HCEC 1CT (cell line): ENCODE measurements at regions not wholly inside any gene's neighbourhood (a gene's known extent, or its start where the extent isn't known, plus 50 kb on each side); places are given as distances from the start of the nearest gene placed in this dataset.
A peak's percentile ranks its signal among the peaks of the same experiment; 100 is the strongest.
"Not testable (repeated sequence)": the region's sequence is repeated elsewhere in the genome, so short reads cannot be mapped to it uniquely, and the experiment has no call there.

Source experiments
- DNase-seq: peaks from one replicate; pipeline ENCODE4 v3.0.0-alpha.2; 2017

DNA sequence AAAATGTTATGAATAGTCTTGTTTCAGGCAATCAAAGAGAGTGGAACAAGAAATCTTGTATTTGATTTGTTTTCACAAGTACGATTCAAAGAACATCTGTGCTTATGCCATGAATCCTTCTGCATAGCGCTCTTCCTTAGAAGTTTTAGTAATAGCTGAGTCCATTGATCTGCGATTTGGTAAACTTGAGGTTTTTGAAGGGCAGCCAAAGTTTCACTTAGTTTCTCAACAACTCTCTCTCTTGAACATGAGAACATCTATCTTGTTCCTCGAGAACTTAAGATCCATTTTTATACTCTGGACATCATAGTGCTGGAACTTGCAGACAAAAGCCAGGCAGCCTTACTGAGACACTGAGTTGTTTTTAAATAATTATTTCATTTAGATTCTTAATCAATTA is 96.2 kb upstream of the USP15 start:
- no peak for DNase-seq

DNA sequence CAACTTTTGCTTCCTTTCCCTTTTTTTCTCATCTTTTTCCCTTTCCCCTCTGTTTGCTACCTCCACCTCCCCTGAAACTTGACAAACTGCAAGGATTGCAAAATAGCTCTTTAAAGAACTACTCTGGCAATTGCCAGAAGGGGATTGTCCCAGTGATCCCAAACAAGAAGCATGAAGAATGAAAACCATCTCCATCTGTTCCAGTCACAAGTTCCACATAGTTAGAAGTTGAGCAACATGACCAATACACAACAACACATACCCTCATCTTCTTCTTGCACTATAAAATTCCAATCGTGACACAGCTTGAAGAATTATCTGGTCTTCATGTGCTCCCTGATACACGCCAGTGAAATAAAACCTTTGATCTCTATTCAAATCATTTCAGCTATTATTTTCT is 93.7 kb upstream of the USP15 start:
- no peak for DNase-seq

DNA sequence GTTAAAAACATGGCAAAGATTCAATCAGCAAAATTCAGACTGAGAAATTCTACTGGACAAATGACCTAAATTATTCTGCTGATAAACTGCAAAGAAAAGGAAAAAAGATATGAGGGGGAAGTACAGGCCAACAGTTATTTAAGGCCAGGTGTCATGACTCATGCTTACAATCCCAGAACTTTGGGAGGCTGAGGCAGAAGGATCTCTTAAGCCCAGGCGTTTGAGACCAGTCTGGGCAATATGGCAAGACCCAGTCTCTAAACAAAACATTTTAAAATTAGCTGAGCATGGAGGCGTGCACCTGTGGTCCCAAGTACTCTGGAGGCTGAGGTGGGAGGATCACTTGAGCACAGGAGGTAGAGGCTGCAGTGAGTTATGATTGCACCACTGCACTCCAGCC is 91.8 kb upstream of the USP15 start:
- no peak for DNase-seq

DNA sequence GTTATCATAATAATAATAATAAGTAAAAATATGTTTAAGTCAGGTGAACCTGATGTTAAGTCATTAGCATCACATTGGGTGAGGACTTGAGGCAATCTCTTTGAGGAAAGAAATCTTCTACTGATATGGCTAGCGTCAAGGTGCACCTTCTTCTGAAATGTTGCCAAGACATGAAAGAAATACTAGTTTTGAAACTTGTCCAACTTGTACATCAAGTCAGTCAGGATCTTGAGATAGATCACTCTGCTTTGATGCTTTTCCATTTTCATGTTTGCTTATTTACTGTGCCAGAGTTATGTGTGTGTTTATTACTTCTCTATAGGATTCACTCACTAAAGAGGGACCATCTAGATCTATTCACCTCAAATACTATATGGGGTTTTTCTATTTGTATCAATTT is 90.0 kb upstream of the USP15 start:
- DNase-seq: no peak

DNA sequence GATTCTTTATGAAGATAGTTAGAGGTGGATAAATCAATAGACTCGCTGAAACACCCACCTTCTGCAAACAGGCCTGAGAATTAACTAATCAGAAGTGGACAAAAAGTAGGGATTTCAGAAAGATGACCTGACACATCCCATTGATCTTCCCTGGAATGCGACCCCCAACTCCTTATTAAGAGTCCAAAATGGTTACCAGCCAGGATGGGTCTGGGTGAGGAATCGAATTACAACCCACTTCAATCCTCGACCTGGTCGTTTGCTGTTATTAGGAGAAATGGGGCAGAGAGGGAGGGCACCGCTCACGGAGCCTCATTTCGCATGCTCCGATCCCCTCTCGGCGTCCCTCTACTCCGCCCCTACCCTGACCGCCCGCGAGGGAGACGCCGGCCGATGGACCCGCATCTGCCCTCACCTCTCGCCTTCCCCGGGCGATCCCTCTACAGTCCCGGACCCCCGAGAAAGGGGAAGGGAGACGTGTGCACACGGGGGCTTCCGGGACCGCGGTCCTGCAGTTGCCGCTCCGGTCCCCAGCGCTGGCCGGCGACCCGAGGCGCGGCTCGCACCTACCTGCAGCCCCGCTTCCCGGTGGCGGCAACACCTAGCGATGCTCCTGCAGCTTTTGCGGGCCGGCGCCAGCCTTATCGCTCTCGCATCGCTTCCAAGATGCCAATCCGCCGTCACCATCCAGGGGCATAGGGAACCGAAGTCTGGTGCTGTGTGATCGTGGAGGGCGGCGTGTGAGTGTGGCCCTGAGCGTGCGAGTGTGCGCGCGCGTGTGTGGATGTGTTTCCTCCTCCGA is 69.3 kb upstream of the USP15 start:
- DNase-seq: no peak

DNA sequence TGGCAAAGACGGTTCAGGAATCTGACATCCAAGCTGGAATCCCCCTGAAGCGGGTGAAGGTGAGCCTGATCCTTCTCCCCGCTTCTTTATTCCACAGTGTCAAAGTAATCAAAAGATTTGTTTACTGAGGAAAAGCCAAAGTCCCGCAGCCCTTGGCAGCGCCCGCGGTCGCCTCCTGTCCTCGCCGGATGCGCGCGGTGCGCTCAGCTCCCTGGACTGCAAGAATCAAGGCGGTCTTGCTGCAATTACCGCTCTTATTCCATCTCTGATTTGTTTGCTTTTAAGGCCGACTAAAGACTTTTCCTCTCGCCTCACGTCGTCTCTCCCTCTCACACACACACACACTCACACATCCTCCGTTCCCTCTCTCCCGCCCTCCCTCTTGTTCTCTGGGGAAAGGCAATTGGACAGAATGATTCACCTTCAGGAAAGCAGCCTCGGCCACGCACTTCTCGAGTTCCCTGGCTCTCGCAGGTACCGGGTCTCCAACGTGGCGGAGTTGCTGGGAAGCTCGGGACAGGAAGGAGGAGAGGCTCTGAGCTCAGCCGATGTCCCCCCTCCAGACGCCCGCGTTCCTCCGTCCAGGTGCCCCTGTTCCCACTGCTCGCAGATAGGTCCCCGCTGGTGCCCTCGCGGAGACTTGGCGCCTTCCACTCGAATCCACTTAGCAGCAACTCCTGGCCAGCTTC is 68.6 kb upstream of the USP15 start:
- DNase-seq: peak; percentile 6

DNA sequence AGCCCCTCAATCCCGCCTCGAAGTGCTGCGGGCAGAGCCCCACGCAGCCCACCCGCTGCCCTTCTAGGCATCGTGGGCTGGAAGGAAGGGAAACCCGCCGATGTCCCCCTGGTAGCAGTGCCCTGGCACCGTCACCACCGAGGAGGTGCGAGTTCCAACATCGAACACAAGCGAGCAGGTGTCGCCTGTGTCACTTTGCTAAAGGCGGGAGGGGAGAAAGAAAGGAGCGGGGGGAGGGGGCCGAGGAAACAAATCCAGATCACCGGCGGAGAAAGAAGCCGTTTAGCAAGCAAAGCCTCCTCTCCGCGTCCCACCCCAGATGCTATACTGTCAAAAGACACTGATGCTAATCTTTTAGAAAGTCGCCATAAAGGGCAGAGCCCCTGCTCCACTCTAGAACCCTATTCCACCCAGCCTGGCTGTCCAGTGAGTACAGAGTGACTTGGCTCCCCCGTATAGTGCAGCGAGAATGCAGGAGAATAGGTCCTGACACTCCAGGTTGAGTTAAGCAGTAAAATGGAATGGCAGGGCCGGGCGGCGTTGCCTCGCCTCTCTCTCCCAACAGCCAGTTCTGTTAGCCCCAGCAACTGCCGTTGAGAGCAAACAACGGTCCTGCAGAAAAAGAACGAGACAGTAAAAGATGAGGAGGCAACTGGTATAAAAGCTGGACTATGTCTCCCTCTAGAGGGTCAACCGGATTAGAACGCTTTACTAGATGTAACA is 67.9 kb upstream of the USP15 start:
- peak; percentile 75 for DNase-seq

DNA sequence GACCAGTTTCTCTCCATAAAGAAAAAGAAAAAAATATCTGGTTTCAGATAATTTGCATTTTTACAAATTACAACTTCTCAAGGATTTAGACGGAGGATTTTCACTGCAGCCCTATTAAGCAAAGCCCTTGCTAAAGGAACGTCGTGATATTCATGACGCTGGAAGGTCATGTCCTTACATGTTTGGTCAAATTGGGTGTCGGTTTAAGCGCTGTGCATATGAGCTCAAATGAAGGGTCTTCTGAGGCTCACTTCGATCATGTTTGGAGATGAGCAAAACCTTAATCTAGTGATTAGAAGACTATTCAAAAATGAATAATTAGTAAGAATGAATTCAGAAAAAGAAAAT is 67.3 kb upstream of the USP15 start:
- no peak for DNase-seq

DNA sequence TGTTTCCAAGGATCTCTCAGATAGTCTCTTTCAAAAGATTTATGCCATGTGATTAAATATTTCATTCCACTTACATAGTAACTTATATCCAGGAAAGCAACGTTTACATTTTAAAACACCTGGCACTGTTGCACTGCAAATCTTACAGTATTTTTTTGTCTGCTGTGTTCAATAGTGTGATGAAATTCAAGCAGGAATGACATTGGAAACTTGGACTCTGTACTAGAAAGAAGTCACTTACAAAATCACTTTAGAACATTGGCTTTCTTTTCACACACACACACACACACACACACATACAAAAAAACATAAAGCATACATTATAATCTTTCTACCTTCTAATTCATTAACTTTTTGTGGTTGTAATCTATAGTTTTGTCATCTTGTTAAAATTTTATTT is 66.2 kb upstream of the USP15 start:
- DNase-seq: no peak

DNA sequence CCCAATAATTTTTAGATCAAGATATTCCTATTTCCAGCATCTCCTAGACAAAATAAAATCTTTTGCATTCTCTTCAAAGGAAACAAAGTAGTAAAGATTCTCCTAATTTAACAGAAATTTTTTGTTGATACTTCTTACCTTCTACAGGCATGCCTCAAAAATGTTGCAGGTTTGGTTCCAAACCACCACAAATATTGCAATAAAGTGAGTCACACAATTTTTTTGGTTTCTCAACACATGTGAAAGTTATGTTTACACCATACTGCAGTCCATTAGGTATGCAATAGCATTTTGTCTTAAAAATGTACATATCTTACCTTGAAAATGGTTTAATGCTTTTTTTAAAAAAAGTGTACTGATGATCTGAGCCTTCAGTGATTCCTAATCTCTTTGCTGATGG is 65.6 kb upstream of the USP15 start:
- DNase-seq: peak; percentile 10

DNA sequence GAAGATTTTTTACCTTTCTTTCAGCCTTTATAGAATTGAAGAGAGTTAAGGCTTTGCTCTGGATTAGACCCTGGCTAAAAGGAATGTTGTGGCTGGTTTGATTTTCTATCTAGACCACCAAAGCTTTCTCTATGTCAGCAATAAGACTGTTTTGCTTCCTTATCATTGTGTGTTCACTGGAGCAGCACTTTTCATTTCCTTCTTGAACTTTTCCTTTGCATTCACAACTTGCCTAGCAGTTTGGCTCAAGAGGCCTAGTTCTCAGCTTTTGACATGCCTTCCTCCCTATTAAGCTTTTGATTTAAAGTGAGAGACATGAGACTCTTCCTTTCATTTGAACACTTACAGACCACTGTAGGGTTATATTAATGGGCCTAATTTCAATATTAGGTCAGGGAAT is 64.1 kb upstream of the USP15 start:
- DNase-seq: no peak

DNA sequence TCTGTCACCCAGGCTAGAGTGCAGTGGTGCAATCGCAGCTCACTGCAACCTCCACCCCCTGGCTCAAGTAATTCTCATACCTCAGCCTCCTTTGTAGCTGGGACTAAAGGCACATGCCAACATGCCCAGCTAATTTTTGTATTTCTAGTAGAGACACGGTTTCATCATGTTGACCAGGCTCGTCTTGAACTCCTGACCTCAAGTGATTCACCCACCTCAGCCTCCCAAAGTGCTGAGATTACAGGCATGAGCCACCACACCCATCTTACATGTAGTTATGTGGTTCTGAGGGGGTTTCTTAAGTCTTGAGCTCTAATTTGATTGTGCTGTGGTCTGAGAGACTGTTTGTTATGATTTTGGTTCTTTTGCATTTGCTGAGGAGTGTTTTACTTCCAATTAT is 57.3 kb upstream of the USP15 start:
- not testable (repeated sequence) for DNase-seq

DNA sequence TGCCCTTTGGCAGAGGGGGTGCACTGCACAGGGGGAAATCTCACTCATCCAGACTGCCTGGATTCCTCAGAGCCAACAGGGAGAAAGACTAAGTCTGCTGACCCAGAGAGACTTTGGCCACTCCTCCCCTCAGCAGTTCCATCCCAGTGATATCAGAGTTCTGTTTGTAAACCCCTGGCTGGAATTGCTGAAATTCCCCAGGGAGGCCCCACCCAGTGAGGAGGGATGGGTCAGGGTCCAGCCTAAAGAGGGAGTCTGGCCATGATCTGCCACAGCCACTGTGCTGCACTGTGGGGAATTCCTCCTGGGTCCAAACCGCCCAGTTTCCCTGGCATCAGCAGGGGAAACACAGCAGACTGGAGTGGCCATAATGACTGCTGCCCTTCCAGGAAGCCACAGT is 54.9 kb upstream of the USP15 start:
- DNase-seq: no peak

DNA sequence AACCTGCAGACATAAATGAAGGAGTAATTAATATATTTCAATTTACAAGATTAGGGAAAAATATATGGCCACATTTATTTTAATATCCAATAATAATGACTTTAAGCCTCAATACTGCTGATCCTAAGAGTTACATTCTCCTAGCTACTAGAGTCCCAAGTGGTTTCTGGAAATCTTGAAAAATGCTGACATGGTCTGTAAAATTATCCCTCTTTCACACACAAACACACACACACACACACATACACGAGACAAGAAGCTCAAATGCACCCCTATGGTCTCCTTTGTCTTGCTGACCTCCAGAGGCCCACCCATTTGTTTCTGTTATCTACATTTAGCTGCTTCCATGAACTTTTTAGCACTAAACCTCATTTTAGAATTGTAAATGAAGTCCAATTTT is 53.0 kb upstream of the USP15 start:
- no peak for DNase-seq
